Activated T-cell treated with anti-CD3 and anti-CD28 coated beads, Interleukin-2, amount 50 U/mL, for 48 hours (primary cell): ENCODE measurements at regions not wholly inside any gene's neighbourhood (a gene's known extent, or its start where the extent isn't known, plus 50 kb on each side); places are given as distances from the start of the nearest gene placed in this dataset.
"Not testable (repeated sequence)": the region's sequence is repeated elsewhere in the genome, so short reads cannot be mapped to it uniquely, and the experiment has no call there.

Source experiments
- DNase-seq, 2 experiments: peaks; one replicate each; pipeline ENCODE4 v3.0.0-alpha.2; 2020

- not testable (repeated sequence) for DNase-seq
Observed at GRCh38 chr16:29177888-29178726, 193.3 kb downstream of the LAT start.

GRCh38 chr16:29177203-29177887, 192.5 kb downstream of the LAT start:
- DNase-seq = not testable (repeated sequence)

- not testable (repeated sequence) for DNase-seq
Observed at GRCh38 chr16:29176822-29177202, 192.0 kb downstream of the LAT start.

GRCh38 chr16:29176154-29176470, 191.3 kb downstream of the LAT start:
- DNase-seq = not testable (repeated sequence)

- not testable (repeated sequence) for DNase-seq
Observed at GRCh38 chr16:29175411-29176153, 190.7 kb downstream of the LAT start.

- DNase-seq = not testable (repeated sequence)
Observed at GRCh38 chr16:29173371-29174305, 188.8 kb downstream of the LAT start.

GRCh38 chr16:29172098-29172724, 187.4 kb downstream of the LAT start:
- not testable (repeated sequence) for DNase-seq

- DNase-seq = not testable (repeated sequence)
Observed at GRCh38 chr16:29171296-29171695, 186.4 kb downstream of the LAT start.

- DNase-seq = not testable (repeated sequence)
Observed at GRCh38 chr16:29170393-29171119, 185.7 kb downstream of the LAT start.

GRCh38 chr16:29169295-29169994, 184.6 kb downstream of the LAT start:
- DNase-seq = not testable (repeated sequence)

- not testable (repeated sequence) for DNase-seq
Observed at GRCh38 chr16:29168515-29169259, 183.8 kb downstream of the LAT start.

- DNase-seq = not testable (repeated sequence)
Observed at GRCh38 chr16:29164442-29165089, 179.7 kb downstream of the LAT start.

- DNase-seq = not testable (repeated sequence)
Observed at GRCh38 chr16:29160171-29160570, 175.3 kb downstream of the LAT start.

- DNase-seq = not testable (repeated sequence)
Observed at GRCh38 chr16:29159603-29160002, 174.8 kb downstream of the LAT start.

- no peak for DNase-seq
Observed at GRCh38 chr16:29158785-29159184, 173.9 kb downstream of the LAT start.

- DNase-seq = not testable (repeated sequence)
Observed at GRCh38 chr16:29158031-29158784, 173.4 kb downstream of the LAT start.

GRCh38 chr16:29157051-29157923, 172.4 kb downstream of the LAT start:
- DNase-seq = not testable (repeated sequence)
